Body of pancreas (tissue), 4 donors: ENCODE measurements at regions not wholly inside any gene's neighbourhood (a gene's known extent, or its start where the extent isn't known, plus 50 kb on each side); places are given as distances from the start of the nearest gene placed in this dataset.

Experiments used
- POLR2A ChIP-seq, 3 donors: fragments of 450-650 bp; IDR thresholded peaks; one replicate each; pipeline ENCODE4 v1.6.1; 2016; ENCODE audit warnings: antibody characterized with exemption in 3 of 3, mild to moderate bottlenecking in 2 of 3
- TF ChIP-seq, protein P1 (sequence below), 7 experiments: fragments of 450-650 bp in 4 of 7; fragments of 200-600 bp in 3 of 7; sonication (generic) in 3 of 7; IDR thresholded peaks; one replicate each; pipeline ENCODE4 v1.5.1; 2016 to 2019; ENCODE audit warnings: antibody characterized with exemption in 7 of 7

DNA sequence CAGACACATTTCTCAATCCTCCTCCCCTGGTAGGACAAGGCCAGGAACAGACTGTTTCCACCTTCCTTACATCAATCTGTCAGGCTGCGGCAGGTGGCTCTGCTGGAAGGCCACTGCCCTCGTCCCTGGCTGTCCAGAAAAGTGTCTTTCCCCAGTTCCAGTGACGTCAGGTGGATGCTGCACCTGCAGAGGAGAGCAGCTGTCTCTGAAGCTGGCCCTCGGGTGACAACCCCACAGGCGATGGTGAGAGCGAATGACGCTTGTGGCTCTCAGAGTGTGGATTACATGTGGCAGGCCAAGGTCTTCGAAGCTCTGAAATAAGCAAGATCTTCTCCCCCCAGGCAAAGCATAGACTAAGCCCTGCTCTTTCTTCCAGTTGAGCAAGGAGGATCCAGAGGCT lies 146.9 kb upstream of the RET start:
- TF ChIP-seq, protein P1, sequence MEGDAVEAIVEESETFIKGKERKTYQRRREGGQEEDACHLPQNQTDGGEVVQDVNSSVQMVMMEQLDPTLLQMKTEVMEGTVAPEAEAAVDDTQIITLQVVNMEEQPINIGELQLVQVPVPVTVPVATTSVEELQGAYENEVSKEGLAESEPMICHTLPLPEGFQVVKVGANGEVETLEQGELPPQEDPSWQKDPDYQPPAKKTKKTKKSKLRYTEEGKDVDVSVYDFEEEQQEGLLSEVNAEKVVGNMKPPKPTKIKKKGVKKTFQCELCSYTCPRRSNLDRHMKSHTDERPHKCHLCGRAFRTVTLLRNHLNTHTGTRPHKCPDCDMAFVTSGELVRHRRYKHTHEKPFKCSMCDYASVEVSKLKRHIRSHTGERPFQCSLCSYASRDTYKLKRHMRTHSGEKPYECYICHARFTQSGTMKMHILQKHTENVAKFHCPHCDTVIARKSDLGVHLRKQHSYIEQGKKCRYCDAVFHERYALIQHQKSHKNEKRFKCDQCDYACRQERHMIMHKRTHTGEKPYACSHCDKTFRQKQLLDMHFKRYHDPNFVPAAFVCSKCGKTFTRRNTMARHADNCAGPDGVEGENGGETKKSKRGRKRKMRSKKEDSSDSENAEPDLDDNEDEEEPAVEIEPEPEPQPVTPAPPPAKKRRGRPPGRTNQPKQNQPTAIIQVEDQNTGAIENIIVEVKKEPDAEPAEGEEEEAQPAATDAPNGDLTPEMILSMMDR (IDR thresholded peaks at IDR 0.05) = no peak
- TF ChIP-seq POLR2A (IDR thresholded peaks at IDR 0.05) = no peak
